ENCODE measurements at regions not wholly inside any gene's neighbourhood (a gene's known extent, or its start where the extent isn't known, plus 50 kb on each side); places are given as distances from the start of the nearest gene placed in this dataset.

- Mint-ChIP-seq H3K4me1 (ENCODE audit: low read depth in 2 of 2) (no peaks in the 10 kb centered on the region), H3K9me3 (peaks cover 2% of the 10 kb centered on the region), H3K27ac (no peak overlapping the region), H3K4me3 (no peak overlapping the region), H3K36me3 (no peaks in the 10 kb centered on the region), H3K27me3 (peaks cover 0 to 2% of the 10 kb centered on the region in 2 donors)
- DNase-seq (ENCODE audit: low spot score): no peak
- ATAC-seq: no peak
These were observed 140.2 kb upstream of the SGCD start for GRCh38 chr5:156186760-156187159.

- peaks cover 0 to 2% of the 10 kb centered on the region in 2 donors for H3K27me3 Mint-ChIP-seq
- ATAC-seq (no peak), DNase-seq (ENCODE audit: low spot score) (no peak)
- no peak overlapping the region for H3K27ac Mint-ChIP-seq
- no peaks in the 10 kb centered on the region for H3K9me3 Mint-ChIP-seq
- H3K36me3 Mint-ChIP-seq: no peaks in the 10 kb centered on the region
- H3K4me1 Mint-ChIP-seq (ENCODE audit: low read depth in 2 of 2): no peaks in the 10 kb centered on the region
- no peak overlapping the region for H3K4me3 Mint-ChIP-seq
These were observed 138.9 kb upstream of the SGCD start for GRCh38 chr5:156188016-156188415.

GRCh38 chr5:156189628-156190027 is 137.3 kb upstream of the SGCD start:
- no peak for DNase-seq (ENCODE audit: low spot score)
- Mint-ChIP-seq H3K9me3 (no peaks in the 10 kb centered on the region), H3K27me3 (no peaks in the 10 kb centered on the region), H3K4me3 (no peak overlapping the region), H3K36me3 (no peaks in the 10 kb centered on the region), H3K4me1 (ENCODE audit: low read depth in 2 of 2) (no peaks in the 10 kb centered on the region), H3K27ac (no peak overlapping the region)
- no peak for ATAC-seq

- DNase-seq (ENCODE audit: low spot score): no peak
- Mint-ChIP-seq H3K4me3 (no peak overlapping the region), H3K27me3 (no peaks in the 10 kb centered on the region), H3K9me3 (no peaks in the 10 kb centered on the region), H3K36me3 (no peaks in the 10 kb centered on the region), H3K27ac (no peak overlapping the region), H3K4me1 (ENCODE audit: low read depth in 2 of 2) (no peaks in the 10 kb centered on the region)
- no peak for ATAC-seq
These were observed 135.4 kb upstream of the SGCD start for GRCh38 chr5:156191547-156191946.

DNA sequence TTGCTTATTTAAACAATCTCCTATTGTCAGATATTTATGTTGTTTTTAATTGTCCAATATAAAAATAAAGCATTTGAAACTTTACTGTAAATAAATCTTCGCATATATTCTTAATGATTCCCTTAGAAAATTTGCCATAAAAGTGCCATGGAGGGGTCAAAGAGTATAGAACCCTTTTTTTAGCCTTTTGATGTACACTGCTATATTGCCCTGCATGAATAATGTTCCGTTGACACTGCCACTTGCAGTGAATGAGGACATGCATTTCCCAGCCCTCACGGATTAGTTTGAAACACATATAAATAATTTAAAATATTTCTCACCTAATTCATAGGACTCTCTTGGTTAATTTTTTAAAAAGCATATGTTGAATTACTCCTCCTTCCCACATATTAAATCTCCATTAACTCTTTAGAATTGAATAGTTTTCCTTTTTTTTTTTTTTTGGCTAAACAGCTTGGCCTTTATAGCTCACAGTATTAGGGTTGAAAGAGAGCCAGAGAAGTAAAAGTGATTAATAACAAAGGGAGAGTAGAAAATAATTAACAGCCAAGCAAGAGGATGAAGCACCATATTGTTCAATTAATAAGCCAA is 129.8 kb upstream of the SGCD start:
- Mint-ChIP-seq H3K4me1 (ENCODE audit: low read depth in 2 of 2) (no peaks in the 10 kb centered on the region), H3K27ac (no peak overlapping the region), H3K4me3 (no peak overlapping the region), H3K27me3 (no peaks in the 10 kb centered on the region), H3K9me3 (peaks cover 3% of the 10 kb centered on the region), H3K36me3 (no peaks in the 10 kb centered on the region)
- no peak for ATAC-seq
- DNase-seq (ENCODE audit: low spot score): no peak

DNA sequence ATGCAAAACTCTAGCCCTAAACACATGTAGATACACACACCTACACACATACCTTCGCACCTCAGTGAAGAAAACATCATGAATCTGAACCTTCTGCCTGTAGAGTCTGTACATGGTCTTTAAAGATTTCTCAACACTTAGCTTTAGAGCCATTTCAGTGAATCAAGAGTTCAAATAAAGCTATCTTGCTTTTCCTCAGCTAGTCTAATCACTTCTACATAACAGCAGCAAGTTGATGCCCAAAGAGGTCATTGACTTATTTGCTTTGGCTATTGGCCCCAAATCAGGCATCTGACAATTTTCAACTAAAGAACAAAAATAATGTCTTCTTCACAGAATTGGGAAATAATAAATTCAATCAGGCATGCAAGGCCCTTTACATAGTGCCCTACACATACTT is 127.9 kb upstream of the SGCD start:
- Mint-ChIP-seq H3K9me3 (peaks cover 3% of the 10 kb centered on the region), H3K27ac (no peak overlapping the region), H3K36me3 (no peaks in the 10 kb centered on the region), H3K4me1 (ENCODE audit: low read depth in 2 of 2) (no peaks in the 10 kb centered on the region), H3K4me3 (no peak overlapping the region), H3K27me3 (no peaks in the 10 kb centered on the region)
- DNase-seq (ENCODE audit: low spot score) (no peak), ATAC-seq (no peak)

- Mint-ChIP-seq H3K27me3 (no peaks in the 10 kb centered on the region), H3K27ac (no peak overlapping the region), H3K36me3 (no peaks in the 10 kb centered on the region), H3K9me3 (peaks cover 3% of the 10 kb centered on the region), H3K4me3 (no peak overlapping the region), H3K4me1 (ENCODE audit: low read depth in 2 of 2) (no peaks in the 10 kb centered on the region)
- no peak for DNase-seq (ENCODE audit: low spot score)
- no peak for ATAC-seq
These were observed 125.8 kb upstream of the SGCD start for GRCh38 chr5:156200938-156201787.

GRCh38 chr5:156201788-156202403 is 125.1 kb upstream of the SGCD start:
- no peaks in the 10 kb centered on the region for H3K36me3 Mint-ChIP-seq
- H3K4me1 Mint-ChIP-seq (ENCODE audit: low read depth in 2 of 2): no peaks in the 10 kb centered on the region
- DNase-seq (ENCODE audit: low spot score) (no peak), ATAC-seq (no peak)
- H3K27ac Mint-ChIP-seq: no peak overlapping the region
- H3K9me3 Mint-ChIP-seq: peaks cover 3% of the 10 kb centered on the region
- no peaks in the 10 kb centered on the region for H3K27me3 Mint-ChIP-seq
- no peak overlapping the region for H3K4me3 Mint-ChIP-seq

- no peak overlapping the region for H3K27ac Mint-ChIP-seq
- ATAC-seq (no peak), DNase-seq (ENCODE audit: low spot score) (no peak)
- H3K4me3 Mint-ChIP-seq: no peak overlapping the region
- no peaks in the 10 kb centered on the region for H3K4me1 Mint-ChIP-seq (ENCODE audit: low read depth in 2 of 2)
- H3K27me3 Mint-ChIP-seq: no peaks in the 10 kb centered on the region
- H3K9me3 Mint-ChIP-seq: no peaks in the 10 kb centered on the region
- no peaks in the 10 kb centered on the region for H3K36me3 Mint-ChIP-seq
These were observed 118.7 kb upstream of the SGCD start for GRCh38 chr5:156208271-156208670.

DNA sequence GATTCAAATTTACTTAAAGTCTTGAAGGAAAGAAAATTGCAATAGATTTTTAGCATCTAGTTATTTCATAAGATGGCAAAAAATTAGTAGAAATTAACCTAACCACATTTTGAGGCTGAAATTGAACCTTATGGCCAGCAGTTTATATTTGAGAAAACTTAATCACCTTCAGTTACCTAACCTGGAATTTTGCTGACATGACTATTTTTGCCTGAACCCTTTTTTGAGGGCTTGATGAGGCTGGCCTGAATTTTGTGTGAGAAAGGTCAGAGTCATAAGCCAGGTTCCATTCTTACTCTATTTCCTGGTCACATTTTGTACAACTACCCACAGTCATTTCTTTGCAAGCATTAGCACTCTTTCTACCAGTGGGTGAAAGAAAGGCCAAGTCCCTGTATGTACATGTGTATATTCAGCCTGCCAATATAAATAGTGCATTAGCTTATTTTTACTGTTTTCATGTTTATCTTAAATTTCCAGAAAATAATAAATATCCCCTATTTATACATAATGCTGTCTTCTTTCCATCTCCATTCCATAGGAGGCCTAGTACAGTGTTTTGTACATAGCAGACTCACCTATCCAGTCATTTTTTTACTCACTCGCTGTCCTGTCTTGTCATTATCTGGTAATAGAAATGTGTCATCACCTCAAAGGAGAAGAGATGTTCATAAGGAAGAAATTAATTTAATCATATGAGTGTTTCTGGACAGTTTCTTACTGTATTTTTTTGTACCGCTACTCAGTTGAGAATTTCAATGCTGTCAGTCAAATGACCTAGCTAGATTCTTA is 108.4 kb upstream of the SGCD start:
- H3K4me3 Mint-ChIP-seq: no peak overlapping the region

DNA sequence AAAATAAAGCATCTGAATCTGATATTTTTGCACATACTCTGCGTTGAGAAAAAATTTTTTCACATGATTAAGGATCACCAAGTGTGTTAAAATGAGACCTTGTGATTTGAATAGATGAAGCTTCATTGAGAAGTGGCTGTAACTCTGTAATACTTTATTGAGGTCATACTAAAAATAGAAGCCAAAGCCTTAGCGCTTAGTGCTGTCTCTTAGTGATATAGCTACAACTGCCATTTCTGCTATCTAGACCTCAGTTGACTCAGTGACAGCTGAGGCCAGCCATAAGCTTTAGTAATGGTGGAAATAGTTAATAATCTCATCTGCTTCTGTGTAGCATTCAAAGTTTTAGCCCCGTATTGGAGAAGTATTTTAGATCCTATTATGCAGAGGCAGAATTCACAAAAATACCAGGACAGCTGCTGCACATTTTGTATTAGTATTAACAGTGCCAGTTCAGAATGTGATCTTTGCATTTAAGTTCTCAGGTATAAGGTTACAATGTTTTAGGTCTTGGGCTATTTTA is 107.4 kb upstream of the SGCD start:
- no peak for DNase-seq (ENCODE audit: low spot score)
- Mint-ChIP-seq H3K4me1 (ENCODE audit: low read depth in 2 of 2) (no peaks in the 10 kb centered on the region), H3K4me3 (no peak overlapping the region), H3K27ac (no peak overlapping the region), H3K36me3 (no peaks in the 10 kb centered on the region), H3K9me3 (peaks cover 4% of the 10 kb centered on the region), H3K27me3 (peaks cover 0 to 9% of the 10 kb centered on the region in 2 donors)
- ATAC-seq: no peak

More for the DNA sequence above, 108.4 kb upstream of the SGCD start:
- Mint-ChIP-seq H3K4me1 (ENCODE audit: low read depth in 2 of 2) (no peaks in the 10 kb centered on the region), H3K27ac (no peak overlapping the region), H3K9me3 (peaks cover 7% of the 10 kb centered on the region), H3K27me3 (peaks cover 0 to 7% of the 10 kb centered on the region in 2 donors), H3K36me3 (no peaks in the 10 kb centered on the region)
- ATAC-seq (peak in 1 of 2 donors; percentile 31), DNase-seq (ENCODE audit: low spot score) (no peak)

GRCh38 chr5:156221816-156222215 is 105.1 kb upstream of the SGCD start:
- H3K36me3 Mint-ChIP-seq: no peaks in the 10 kb centered on the region
- no peaks in the 10 kb centered on the region for H3K4me1 Mint-ChIP-seq (ENCODE audit: low read depth in 2 of 2)
- H3K9me3 Mint-ChIP-seq: peaks cover 4% of the 10 kb centered on the region
- no peak overlapping the region for H3K4me3 Mint-ChIP-seq
- no peak for ATAC-seq
- peaks cover 0 to 9% of the 10 kb centered on the region in 2 donors for H3K27me3 Mint-ChIP-seq
- DNase-seq (ENCODE audit: low spot score): no peak
- no peak overlapping the region for H3K27ac Mint-ChIP-seq

GRCh38 chr5:156223547-156223946 is 103.4 kb upstream of the SGCD start:
- H3K27me3 Mint-ChIP-seq: peaks cover 0 to 9% of the 10 kb centered on the region in 2 donors
- H3K36me3 Mint-ChIP-seq: no peaks in the 10 kb centered on the region
- DNase-seq (ENCODE audit: low spot score): no peak
- H3K27ac Mint-ChIP-seq: no peak overlapping the region
- no peaks in the 10 kb centered on the region for H3K4me1 Mint-ChIP-seq (ENCODE audit: low read depth in 2 of 2)
- no peak for ATAC-seq
- H3K4me3 Mint-ChIP-seq: no peak overlapping the region
- H3K9me3 Mint-ChIP-seq: peaks cover 4% of the 10 kb centered on the region

All from natural killer cell treated with Interleukin-12 subunit alpha and Interleukin-12 subunit beta and Interleukin-15 and Interleukin-18, amount 100 ng/mL, for 72 hours (primary cell).